HG03521 (cell line): ENCODE measurements at regions not wholly inside any gene's neighbourhood (a gene's known extent, or its start where the extent isn't known, plus 50 kb on each side); places are given as distances from the start of the nearest gene placed in this dataset.
"Not testable (repeated sequence)": the region's sequence is repeated elsewhere in the genome, so short reads cannot be mapped to it uniquely, and the experiment has no call there.

Experiments
- ATAC-seq: cut with Tn5 transposase; IDR thresholded peaks from one replicate; pipeline ENCODE4 v1.9.1; 2021; ENCODE audit warnings: mild to moderate bottlenecking, moderate library complexity; ENCODE audit not compliant: unreplicated experiment

- ATAC-seq, result no peak
Measured at GRCh38 chr2:35463805-35464596, 891.6 kb upstream of the CRIM1 start.

GRCh38 chr2:35462226-35462998 is 893.2 kb upstream of the CRIM1 start:
- no peak for ATAC-seq

GRCh38 chr2:35461406-35461805 is 894.2 kb upstream of the CRIM1 start:
- ATAC-seq, result no peak

- no peak for ATAC-seq
Measured at GRCh38 chr2:35454966-35455638, 900.5 kb upstream of the CRIM1 start.

- ATAC-seq, result no peak
Measured at GRCh38 chr2:35447821-35448220, 907.8 kb upstream of the CRIM1 start.

GRCh38 chr2:35447215-35447614 is 908.4 kb upstream of the CRIM1 start:
- no peak for ATAC-seq

- no peak for ATAC-seq
Measured at GRCh38 chr2:35443087-35443486, 912.5 kb upstream of the CRIM1 start.

- ATAC-seq, result not testable (repeated sequence)
Measured at GRCh38 chr2:35441575-35441974, 914.0 kb upstream of the CRIM1 start.

GRCh38 chr2:35440308-35440707 is 915.3 kb upstream of the CRIM1 start:
- not testable (repeated sequence) for ATAC-seq

GRCh38 chr2:35436893-35437292 is 918.7 kb upstream of the CRIM1 start:
- ATAC-seq, result not testable (repeated sequence)

- ATAC-seq, result peak; percentile 46
Measured at GRCh38 chr2:35428548-35428947, 927.0 kb upstream of the CRIM1 start.

- ATAC-seq, result no peak
Measured at GRCh38 chr2:35421485-35421884, 934.1 kb upstream of the CRIM1 start.

GRCh38 chr2:35417293-35417692 is 938.3 kb upstream of the CRIM1 start:
- ATAC-seq, result no peak

GRCh38 chr2:35416391-35417140 is 939.0 kb upstream of the CRIM1 start:
- no peak for ATAC-seq

GRCh38 chr2:35415942-35416341 is 939.6 kb upstream of the CRIM1 start:
- ATAC-seq, result no peak

- ATAC-seq, result no peak
Measured at GRCh38 chr2:35415282-35415681, 940.3 kb upstream of the CRIM1 start.

GRCh38 chr2:35410431-35411061 is 945.0 kb upstream of the CRIM1 start:
- peak; percentile 65 for ATAC-seq

GRCh38 chr2:35409762-35410161 is 945.8 kb upstream of the CRIM1 start:
- no peak for ATAC-seq

GRCh38 chr2:35408320-35408719 is 947.3 kb upstream of the CRIM1 start:
- ATAC-seq, result no peak

- ATAC-seq, result no peak
Measured at GRCh38 chr2:35391736-35392442, 963.7 kb upstream of the CRIM1 start.
